Peyer's patch (tissue), 4 donors: ENCODE measurements at regions not wholly inside any gene's neighbourhood (a gene's known extent, or its start where the extent isn't known, plus 50 kb on each side); places are given as distances from the start of the nearest gene placed in this dataset.

ENCODE experiments used
- POLR2A ChIP-seq, 2 donors: fragments of 450-650 bp; IDR thresholded peaks; one replicate each; pipeline ENCODE4 v1.5.1; 2017; ENCODE audit warnings: antibody characterized with exemption in 2 of 2, mild to moderate bottlenecking in 2 of 2, moderate library complexity in 2 of 2
- TF ChIP-seq, protein P1 (sequence below), 6 experiments: fragments of 450-650 bp in 4 of 6; fragments of 200-600 bp in 2 of 6; sonication (generic) in 1 of 6; IDR thresholded peaks; one replicate each; pipeline ENCODE4 v1.5.1; 2017 to 2019; ENCODE audit warnings: antibody characterized with exemption in 6 of 6, mild to moderate bottlenecking in 3 of 6, moderate library complexity in 1 of 6

DNA sequence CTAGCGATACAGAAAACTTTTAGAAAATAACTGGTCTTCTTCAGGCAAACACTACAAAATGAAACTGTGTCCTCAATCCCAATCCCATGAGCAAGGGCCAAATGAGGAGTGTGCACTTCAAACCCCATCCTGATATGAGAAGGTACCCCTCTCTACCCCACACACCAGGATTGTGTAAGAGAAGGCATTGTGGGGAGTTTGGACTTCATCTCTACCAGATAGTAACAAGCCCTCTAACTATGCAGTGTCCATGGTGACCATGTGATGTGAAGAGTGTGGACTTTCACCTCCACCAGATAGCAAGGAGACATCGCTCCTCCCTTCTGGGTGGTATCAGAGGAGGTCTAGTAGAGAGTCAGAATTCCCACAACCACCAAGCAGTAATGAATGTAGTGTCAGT is 769.3 kb downstream of the MECOM start:
- TF ChIP-seq POLR2A (IDR thresholded peaks at IDR 0.05), result no peak
- TF ChIP-seq, protein P1, sequence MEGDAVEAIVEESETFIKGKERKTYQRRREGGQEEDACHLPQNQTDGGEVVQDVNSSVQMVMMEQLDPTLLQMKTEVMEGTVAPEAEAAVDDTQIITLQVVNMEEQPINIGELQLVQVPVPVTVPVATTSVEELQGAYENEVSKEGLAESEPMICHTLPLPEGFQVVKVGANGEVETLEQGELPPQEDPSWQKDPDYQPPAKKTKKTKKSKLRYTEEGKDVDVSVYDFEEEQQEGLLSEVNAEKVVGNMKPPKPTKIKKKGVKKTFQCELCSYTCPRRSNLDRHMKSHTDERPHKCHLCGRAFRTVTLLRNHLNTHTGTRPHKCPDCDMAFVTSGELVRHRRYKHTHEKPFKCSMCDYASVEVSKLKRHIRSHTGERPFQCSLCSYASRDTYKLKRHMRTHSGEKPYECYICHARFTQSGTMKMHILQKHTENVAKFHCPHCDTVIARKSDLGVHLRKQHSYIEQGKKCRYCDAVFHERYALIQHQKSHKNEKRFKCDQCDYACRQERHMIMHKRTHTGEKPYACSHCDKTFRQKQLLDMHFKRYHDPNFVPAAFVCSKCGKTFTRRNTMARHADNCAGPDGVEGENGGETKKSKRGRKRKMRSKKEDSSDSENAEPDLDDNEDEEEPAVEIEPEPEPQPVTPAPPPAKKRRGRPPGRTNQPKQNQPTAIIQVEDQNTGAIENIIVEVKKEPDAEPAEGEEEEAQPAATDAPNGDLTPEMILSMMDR (IDR thresholded peaks at IDR 0.05), result no peak
